ENCODE measurements at regions not wholly inside any gene's neighbourhood (a gene's known extent, or its start where the extent isn't known, plus 50 kb on each side); places are given as distances from the start of the nearest gene placed in this dataset.
A peak's percentile ranks its signal among the peaks of the same experiment; 100 is the strongest.
"Not testable (repeated sequence)": the region's sequence is repeated elsewhere in the genome, so short reads cannot be mapped to it uniquely, and the experiment has no call there.

- H3K27me3 ChIP-seq (ENCODE audit: control insufficient read depth, insufficient read depth, low read length); DNase-seq; H3K9me3 ChIP-seq (ENCODE audit: control insufficient read depth, insufficient read depth, low read length); intact Hi-C loops (cut with micrococcal nuclease); H3K9me3 Mint-ChIP-seq; H3K27me3 Mint-ChIP-seq (ENCODE audit: low read depth in 2 of 2); H3K27ac ChIP-seq (ENCODE audit: low read length); ATAC-seq; H3K4me1 Mint-ChIP-seq; H3K36me3 Mint-ChIP-seq; H3K27ac Mint-ChIP-seq; H3K36me3 ChIP-seq (ENCODE audit: control insufficient read depth, insufficient read depth, low read length); H3K4me3 ChIP-seq (ENCODE audit: low read length); H3K4me3 Mint-ChIP-seq: not testable (repeated sequence)
- H3K4me1 ChIP-seq (ENCODE audit: control insufficient read depth, insufficient read depth, low read length), result peaks cover 31% of the 10 kb centered on the region
- 85% methylated on average over 3 of the region's 10 CpGs for WGBS (ENCODE audit: insufficient coverage)
Measured at GRCh38 chr14:105704492-105704891, 178.1 kb downstream of the TMEM121 start.

- H3K27me3 ChIP-seq (ENCODE audit: control insufficient read depth, insufficient read depth, low read length); DNase-seq; ATAC-seq; H3K27me3 Mint-ChIP-seq (ENCODE audit: low read depth in 2 of 2); H3K27ac Mint-ChIP-seq; H3K4me3 ChIP-seq (ENCODE audit: low read length); H3K36me3 ChIP-seq (ENCODE audit: control insufficient read depth, insufficient read depth, low read length); H3K9me3 Mint-ChIP-seq; H3K9me3 ChIP-seq (ENCODE audit: control insufficient read depth, insufficient read depth, low read length); H3K4me1 Mint-ChIP-seq; H3K36me3 Mint-ChIP-seq; H3K4me3 Mint-ChIP-seq; intact Hi-C loops (cut with micrococcal nuclease): not testable (repeated sequence)
- Histone ChIP-seq H3K27ac (ENCODE audit: low read length) (peak overlapping the region; percentile 64), H3K4me1 (ENCODE audit: control insufficient read depth, insufficient read depth, low read length) (peaks cover 35% of the 10 kb centered on the region)
- 92% methylated on average over 4 of the region's 4 CpGs for WGBS (ENCODE audit: insufficient coverage)
Measured at GRCh38 chr14:105705512-105705861, 179.1 kb downstream of the TMEM121 start.

- H3K27ac Mint-ChIP-seq; H3K4me3 Mint-ChIP-seq; H3K9me3 ChIP-seq (ENCODE audit: control insufficient read depth, insufficient read depth, low read length); H3K36me3 Mint-ChIP-seq; H3K27me3 ChIP-seq (ENCODE audit: control insufficient read depth, insufficient read depth, low read length); H3K4me3 ChIP-seq (ENCODE audit: low read length); DNase-seq; H3K36me3 ChIP-seq (ENCODE audit: control insufficient read depth, insufficient read depth, low read length); H3K27me3 Mint-ChIP-seq (ENCODE audit: low read depth in 2 of 2); H3K9me3 Mint-ChIP-seq; H3K4me1 Mint-ChIP-seq; intact Hi-C loops (cut with micrococcal nuclease): not testable (repeated sequence)
- H3K4me1 ChIP-seq (ENCODE audit: control insufficient read depth, insufficient read depth, low read length), result peaks cover 34% of the 10 kb centered on the region
- peak overlapping the region; percentile 64 for H3K27ac ChIP-seq (ENCODE audit: low read length)
- peak in 1 of 3 donors; percentile 37 for ATAC-seq
- WGBS (ENCODE audit: insufficient coverage), result 35% methylated on average over 6 of the region's 12 CpGs
Measured at GRCh38 chr14:105705862-105706700, 179.7 kb downstream of the TMEM121 start.

- H3K36me3 ChIP-seq (ENCODE audit: control insufficient read depth, insufficient read depth, low read length); H3K9me3 Mint-ChIP-seq; H3K4me1 Mint-ChIP-seq; H3K9me3 ChIP-seq (ENCODE audit: control insufficient read depth, insufficient read depth, low read length); intact Hi-C loops (cut with micrococcal nuclease); H3K4me3 ChIP-seq (ENCODE audit: low read length); H3K27me3 ChIP-seq (ENCODE audit: control insufficient read depth, insufficient read depth, low read length); DNase-seq; H3K27me3 Mint-ChIP-seq (ENCODE audit: low read depth in 2 of 2); ATAC-seq; H3K27ac Mint-ChIP-seq; H3K4me3 Mint-ChIP-seq; H3K36me3 Mint-ChIP-seq: not testable (repeated sequence)
- 56% methylated on average over 1 of the region's 8 CpGs for WGBS (ENCODE audit: insufficient coverage)
- peaks cover 33% of the 10 kb centered on the region for H3K4me1 ChIP-seq (ENCODE audit: control insufficient read depth, insufficient read depth, low read length)
- peak overlapping the region; percentile 30 for H3K27ac ChIP-seq (ENCODE audit: low read length)
Measured at GRCh38 chr14:105706701-105707019, 180.3 kb downstream of the TMEM121 start.

GRCh38 chr14:105707099-105707498 is 180.7 kb downstream of the TMEM121 start:
- WGBS (ENCODE audit: insufficient coverage), result 94% methylated on average over 17 of the region's 23 CpGs
- H3K36me3 ChIP-seq (ENCODE audit: control insufficient read depth, insufficient read depth, low read length); ATAC-seq; H3K27ac Mint-ChIP-seq; H3K27me3 Mint-ChIP-seq (ENCODE audit: low read depth in 2 of 2); DNase-seq; H3K4me1 Mint-ChIP-seq; H3K9me3 ChIP-seq (ENCODE audit: control insufficient read depth, insufficient read depth, low read length); H3K4me3 ChIP-seq (ENCODE audit: low read length); intact Hi-C loops (cut with micrococcal nuclease); H3K36me3 Mint-ChIP-seq; H3K27ac ChIP-seq (ENCODE audit: low read length); H3K9me3 Mint-ChIP-seq; H3K4me3 Mint-ChIP-seq; H3K27me3 ChIP-seq (ENCODE audit: control insufficient read depth, insufficient read depth, low read length): not testable (repeated sequence)
- peaks cover 30% of the 10 kb centered on the region for H3K4me1 ChIP-seq (ENCODE audit: control insufficient read depth, insufficient read depth, low read length)

- H3K27me3 Mint-ChIP-seq (ENCODE audit: low read depth in 2 of 2); H3K27ac Mint-ChIP-seq; H3K9me3 ChIP-seq (ENCODE audit: control insufficient read depth, insufficient read depth, low read length); H3K27me3 ChIP-seq (ENCODE audit: control insufficient read depth, insufficient read depth, low read length); ATAC-seq; intact Hi-C loops (cut with micrococcal nuclease); H3K36me3 Mint-ChIP-seq; H3K36me3 ChIP-seq (ENCODE audit: control insufficient read depth, insufficient read depth, low read length); H3K9me3 Mint-ChIP-seq; H3K4me3 Mint-ChIP-seq; H3K27ac ChIP-seq (ENCODE audit: low read length); DNase-seq; H3K4me1 Mint-ChIP-seq; H3K4me3 ChIP-seq (ENCODE audit: low read length): not testable (repeated sequence)
- H3K4me1 ChIP-seq (ENCODE audit: control insufficient read depth, insufficient read depth, low read length), result peaks cover 30% of the 10 kb centered on the region
- 88% methylated on average over 18 of the region's 18 CpGs for WGBS (ENCODE audit: insufficient coverage)
Measured at GRCh38 chr14:105707723-105708151, 181.4 kb downstream of the TMEM121 start.

GRCh38 chr14:105708251-105709134 is 182.1 kb downstream of the TMEM121 start:
- H3K9me3 Mint-ChIP-seq; H3K27me3 Mint-ChIP-seq (ENCODE audit: low read depth in 2 of 2); H3K27ac ChIP-seq (ENCODE audit: low read length); DNase-seq; H3K36me3 ChIP-seq (ENCODE audit: control insufficient read depth, insufficient read depth, low read length); H3K27ac Mint-ChIP-seq; H3K9me3 ChIP-seq (ENCODE audit: control insufficient read depth, insufficient read depth, low read length); H3K4me3 Mint-ChIP-seq; intact Hi-C loops (cut with micrococcal nuclease); ATAC-seq; H3K36me3 Mint-ChIP-seq; H3K4me3 ChIP-seq (ENCODE audit: low read length); H3K4me1 Mint-ChIP-seq; H3K27me3 ChIP-seq (ENCODE audit: control insufficient read depth, insufficient read depth, low read length): not testable (repeated sequence)
- H3K4me1 ChIP-seq (ENCODE audit: control insufficient read depth, insufficient read depth, low read length), result peaks cover 30% of the 10 kb centered on the region
- 91% methylated on average over 24 of the region's 24 CpGs for whole genome bisulfite sequencing (ENCODE audit: insufficient coverage)

All from natural killer cell (primary cell).